ENCODE measurements at regions not wholly inside any gene's neighbourhood (a gene's known extent, or its start where the extent isn't known, plus 50 kb on each side); places are given as distances from the start of the nearest gene placed in this dataset.

GRCh38 chr9:38138276-38138675 is 69.2 kb upstream of the SHB start:
- Histone ChIP-seq H3K27me3 (peaks cover 0 to 14% (median 0%) of the 10 kb centered on the region in 9 donors), H3K27ac (no peak overlapping the region), H3K4me1 (peaks cover 0 to 16% (median 9%) of the 10 kb centered on the region in 12 donors), H3K4me3 (no peak overlapping the region), H3K9me3 (no peaks in the 10 kb centered on the region), H3K36me3 (no peaks in the 10 kb centered on the region)
- intact Hi-C loops (cut with DNase I): loop anchor here in 1 of 10 donors (5.0 kb wide), 1 partner anchor 49 kb away; no protein-coding TSS in a partner anchor
- no peak for ATAC-seq
- WGBS, 4 donors: 46 to 65% (median 57%) methylated on average over 4 of the region's 4 CpGs
- DNase-seq: no peak
- TF ChIP-seq POLR2A (IDR thresholded peaks at IDR 0.05) (no peak), CTCF (IDR thresholded peaks at IDR 0.05) (no peak)

GRCh38 chr9:38137342-38137741 is 68.3 kb upstream of the SHB start:
- 82 to 93% (median 86%) methylated on average over 5 of the region's 5 CpGs for WGBS, 4 donors
- intact Hi-C loops (cut with DNase I): loop anchor here in 1 of 10 donors (5.0 kb wide), 1 partner anchor 50 kb away; no protein-coding TSS in a partner anchor
- TF ChIP-seq POLR2A (IDR thresholded peaks at IDR 0.05): no peak
- TF ChIP-seq CTCF (IDR thresholded peaks at IDR 0.05): no peak
- Histone ChIP-seq H3K9me3 (no peaks in the 10 kb centered on the region), H3K4me3 (no peak overlapping the region), H3K4me1 (peaks cover 0 to 13% (median 5%) of the 10 kb centered on the region in 12 donors), H3K36me3 (no peaks in the 10 kb centered on the region), H3K27ac (no peak overlapping the region), H3K27me3 (peaks cover 0 to 14% (median 0%) of the 10 kb centered on the region in 9 donors)
- no peak for DNase-seq
- ATAC-seq: no peak

- no peak for DNase-seq
- peaks cover 0 to 14% (median 0%) of the 10 kb centered on the region in 9 donors for H3K27me3 ChIP-seq
- H3K27ac ChIP-seq: no peak overlapping the region
- H3K4me1 ChIP-seq: peaks cover 0 to 4% (median 0%) of the 10 kb centered on the region in 12 donors
- 89 to 93% (median 90%) methylated on average over 2 of the region's 2 CpGs for WGBS, 4 donors
- H3K4me3 ChIP-seq: no peak overlapping the region
- no peaks in the 10 kb centered on the region for H3K9me3 ChIP-seq
- intact Hi-C loops (cut with DNase I): loop anchor here in 1 of 10 donors (5.0 kb wide), 1 partner anchor 51 kb away; no protein-coding TSS in a partner anchor
- H3K36me3 ChIP-seq: no peaks in the 10 kb centered on the region
- TF ChIP-seq POLR2A (IDR thresholded peaks at IDR 0.05) (no peak), CTCF (IDR thresholded peaks at IDR 0.05) (no peak)
- no peak for ATAC-seq
These were observed 67.4 kb upstream of the SHB start for GRCh38 chr9:38136386-38136785.

- TF ChIP-seq POLR2A (IDR thresholded peaks at IDR 0.05): no peak
- no peak for TF ChIP-seq CTCF (IDR thresholded peaks at IDR 0.05)
- Histone ChIP-seq H3K4me1 (no peaks in the 10 kb centered on the region), H3K27me3 (peaks cover 0 to 10% (median 0%) of the 10 kb centered on the region in 9 donors), H3K36me3 (no peaks in the 10 kb centered on the region), H3K4me3 (no peak overlapping the region), H3K27ac (no peak overlapping the region), H3K9me3 (no peaks in the 10 kb centered on the region)
- no peak for DNase-seq
- intact Hi-C loops (cut with DNase I): loop anchor here in 1 of 10 donors (5.0 kb wide), 2 partner anchors 33 to 53 kb away; no protein-coding TSS in a partner anchor
- WGBS, 4 donors: 83 to 93% (median 89%) methylated on average over 6 of the region's 6 CpGs
- ATAC-seq: no peak
These were observed 65.7 kb upstream of the SHB start for GRCh38 chr9:38134611-38135237.
